Liver (tissue), 8 donors: ENCODE measurements at regions not wholly inside any gene's neighbourhood (a gene's known extent, or its start where the extent isn't known, plus 50 kb on each side); places are given as distances from the start of the nearest gene placed in this dataset.

Experiments used
- DNase-seq: peaks from one replicate; pipeline ENCODE4 v3.0.0-alpha.2; 2017; ENCODE audit warnings: low spot score
- H3K27ac ChIP-seq, 2 donors: one replicate each; pipeline ENCODE4 v1.7.0; 2013; ENCODE audit warnings: inconsistent platforms in 2 of 2, low read length in 2 of 2, control low read depth in 1 of 2, low read depth in 1 of 2, mild to moderate bottlenecking in 1 of 2
- H3K27me3 ChIP-seq, 4 donors: one replicate each; pipeline versions ENCODE4 v1.6.1 to v1.7.0; 2013; ENCODE audit warnings: low read length in 3 of 4, inconsistent platforms in 1 of 4, mild to moderate bottlenecking in 1 of 4, moderate library complexity in 1 of 4; ENCODE audit not compliant: control insufficient read depth in 4 of 4, insufficient read depth in 4 of 4
- H3K36me3 ChIP-seq, 4 donors: one replicate each; pipeline versions ENCODE4 v1.6.1 to v1.7.0; 2013; ENCODE audit warnings: low read length in 3 of 4, mild to moderate bottlenecking in 3 of 4, low read depth in 1 of 4, moderate library complexity in 1 of 4; ENCODE audit not compliant: control insufficient read depth in 4 of 4, insufficient read depth in 3 of 4
- H3K4me1 ChIP-seq, 4 donors: one replicate each; pipeline versions ENCODE4 v1.6.1 to v1.7.0; 2013; ENCODE audit warnings: low read length in 3 of 4, mild to moderate bottlenecking in 3 of 4, moderate library complexity in 1 of 4; ENCODE audit not compliant: control insufficient read depth in 4 of 4, insufficient read depth in 4 of 4
- H3K4me3 ChIP-seq, 3 donors: one replicate each; pipeline versions ENCODE4 v1.6.1 to v1.7.0; 2013; ENCODE audit warnings: low read length in 3 of 3, control low read depth in 1 of 3, low read depth in 1 of 3, mild to moderate bottlenecking in 1 of 3
- H3K9ac ChIP-seq, 2 donors: one replicate each; pipeline ENCODE4 v1.7.0; 2013; ENCODE audit warnings: low read length in 2 of 2, mild to moderate bottlenecking in 2 of 2, moderate library complexity in 2 of 2, control low read depth in 1 of 2, low read depth in 1 of 2
- H3K9me3 ChIP-seq, 4 donors: one replicate each; pipeline versions ENCODE4 v1.6.1 to v1.7.0; 2013; ENCODE audit warnings: low read length in 3 of 4; ENCODE audit not compliant: control insufficient read depth in 4 of 4
- ATF3 ChIP-seq: IDR thresholded peaks from 2 replicates; pipeline ENCODE4 v1.6.1; 2016; ENCODE audit warnings: antibody characterized with exemption
- CTCF ChIP-seq: fragments of 150-350 bp; IDR thresholded peaks from 2 replicates; pipeline ENCODE4 v1.5.1; 2017; ENCODE audit warnings: improper control_type of control experiment, low read depth, low read length; ENCODE audit not compliant: missing input control
- EGR1 ChIP-seq, 2 donors: IDR thresholded peaks; 2 replicates each; pipeline ENCODE4 v1.6.1; 2016 to 2018; ENCODE audit warnings: antibody characterized with exemption in 2 of 2, low read depth in 2 of 2
- FOXA1 ChIP-seq: IDR thresholded peaks from 2 replicates; pipeline ENCODE4 v1.6.1; 2016; ENCODE audit warnings: antibody characterized with exemption
- GABPA ChIP-seq, 2 donors: IDR thresholded peaks in 1 of 2; conservative IDR thresholded peaks in 1 of 2; 2 replicates each; pipeline ENCODE4 v1.6.1; 2016; ENCODE audit warnings: antibody characterized with exemption in 2 of 2, mild to moderate bottlenecking in 1 of 2, moderate library complexity in 1 of 2
- HNF4A ChIP-seq, 2 donors: conservative IDR thresholded peaks; 2 replicates each; pipeline ENCODE4 v1.6.1; 2016; ENCODE audit warnings: antibody characterized with exemption in 2 of 2, mild to moderate bottlenecking in 2 of 2
- HNF4G ChIP-seq: IDR thresholded peaks from 2 replicates; pipeline ENCODE4 v1.6.1; 2016; ENCODE audit warnings: antibody characterized with exemption
- JUND ChIP-seq, 2 donors: IDR thresholded peaks; 2 replicates each; pipeline ENCODE4 v1.6.1; 2016; ENCODE audit warnings: antibody characterized with exemption in 2 of 2
- MAX ChIP-seq: IDR thresholded peaks from 2 replicates; pipeline ENCODE4 v1.6.1; 2016; ENCODE audit warnings: antibody characterized with exemption
- NR2F2 ChIP-seq: IDR thresholded peaks from 2 replicates; pipeline ENCODE4 v1.6.1; 2016; ENCODE audit warnings: antibody characterized with exemption
- RAD21 ChIP-seq, 2 donors: IDR thresholded peaks; 2 replicates each; pipeline ENCODE4 v1.6.1; 2016; ENCODE audit warnings: antibody characterized with exemption in 2 of 2, mild to moderate bottlenecking in 2 of 2
- REST ChIP-seq: IDR thresholded peaks from 2 replicates; pipeline ENCODE4 v1.6.1; 2016; ENCODE audit warnings: antibody characterized with exemption, mild to moderate bottlenecking
- RXRA ChIP-seq, 2 donors: IDR thresholded peaks; 2 replicates each; pipeline ENCODE4 v1.6.1; 2017 to 2018; ENCODE audit warnings: antibody characterized with exemption in 2 of 2, mild to moderate bottlenecking in 1 of 2
- SP1 ChIP-seq: IDR thresholded peaks from 2 replicates; pipeline ENCODE4 v1.6.1; 2018; ENCODE audit warnings: antibody characterized with exemption, mild to moderate bottlenecking
- TAF1 ChIP-seq: conservative IDR thresholded peaks from 2 replicates; pipeline ENCODE4 v1.6.1; 2016; ENCODE audit warnings: antibody characterized with exemption, mild to moderate bottlenecking
- YY1 ChIP-seq: IDR thresholded peaks from 2 replicates; pipeline ENCODE4 v1.6.1; 2016; ENCODE audit warnings: antibody characterized with exemption, mild to moderate bottlenecking
- ZBTB33 ChIP-seq: IDR thresholded peaks from 2 replicates; pipeline ENCODE4 v1.6.1; 2016; ENCODE audit warnings: antibody characterized with exemption
- WGBS: extraction: QIAGEN DNeasy Blood & Tissue Kit; methylation state at CpG from one replicate; pipeline ENCODE4 v1.1.7; 2013; 5-methylcytosine and 5-hydroxymethylcytosine counted together
- donor health status: healthy.
- donor health status: healthy.
- donor health status: healthy.
- donor health status: healthy.
- donor health status: healthy.

- Histone ChIP-seq H3K4me3 (no peak overlapping the region), H3K4me1 (no peaks in the 10 kb centered on the region), H3K27me3 (peaks cover 0 to 8% (median 1%) of the 10 kb centered on the region in 4 donors), H3K27ac (no peak overlapping the region), H3K36me3 (no peaks in the 10 kb centered on the region), H3K9me3 (peaks cover 3 to 13% (median 5%) of the 10 kb centered on the region in 4 donors), H3K9ac (no peak overlapping the region)
- no peak for DNase-seq
- WGBS, result 76% methylated on average over 5 of the region's 5 CpGs
- TF ChIP-seq HNF4A (conservative IDR thresholded peaks at IDR 0.05) (no peak), NR2F2 (no peak), YY1 (no peak)
Measured at GRCh38 chr15:79230766-79231165, 51.8 kb upstream of the ANKRD34C start.

GRCh38 chr15:79222808-79223207, 59.7 kb upstream of the ANKRD34C start:
- Histone ChIP-seq H3K4me3 (no peak overlapping the region), H3K4me1 (no peaks in the 10 kb centered on the region), H3K27ac (no peak overlapping the region), H3K9me3 (peaks cover 0 to 6% (median 2%) of the 10 kb centered on the region in 4 donors), H3K27me3 (peaks cover 0 to 4% (median 0%) of the 10 kb centered on the region in 4 donors), H3K9ac (no peak overlapping the region), H3K36me3 (no peaks in the 10 kb centered on the region)
- no peak for TF ChIP-seq YY1
- TF ChIP-seq SP1, result no peak
- TF ChIP-seq JUND (IDR thresholded peaks at IDR 0.05), result no peak
- no peak for TF ChIP-seq REST
- TF ChIP-seq RXRA (IDR thresholded peaks at IDR 0.05), result no peak
- TF ChIP-seq MAX, result no peak
- TF ChIP-seq HNF4G, result no peak
- no peak for TF ChIP-seq GABPA (IDR thresholded peaks at IDR 0.05 in 1 of 2, conservative IDR thresholded peaks at IDR 0.05 in 1 of 2)
- no peak for TF ChIP-seq EGR1 (IDR thresholded peaks at IDR 0.05; ENCODE audit: low read depth in 2 of 2)
- no peak for TF ChIP-seq ATF3
- no peak for TF ChIP-seq FOXA1
- no peak for TF ChIP-seq NR2F2
- TF ChIP-seq RAD21 (IDR thresholded peaks at IDR 0.05), result no peak
- no peak for TF ChIP-seq CTCF
- no peak for TF ChIP-seq ZBTB33
- no peak for TF ChIP-seq TAF1
- TF ChIP-seq HNF4A (conservative IDR thresholded peaks at IDR 0.05), result no peak
- 38% methylated on average over 2 of the region's 2 CpGs for WGBS
- DNase-seq, result no peak
